ENCODE measurements at regions not wholly inside any gene's neighbourhood (a gene's known extent, or its start where the extent isn't known, plus 50 kb on each side); places are given as distances from the start of the nearest gene placed in this dataset.
"Not testable (repeated sequence)": the region's sequence is repeated elsewhere in the genome, so short reads cannot be mapped to it uniquely, and the experiment has no call there.

DNA sequence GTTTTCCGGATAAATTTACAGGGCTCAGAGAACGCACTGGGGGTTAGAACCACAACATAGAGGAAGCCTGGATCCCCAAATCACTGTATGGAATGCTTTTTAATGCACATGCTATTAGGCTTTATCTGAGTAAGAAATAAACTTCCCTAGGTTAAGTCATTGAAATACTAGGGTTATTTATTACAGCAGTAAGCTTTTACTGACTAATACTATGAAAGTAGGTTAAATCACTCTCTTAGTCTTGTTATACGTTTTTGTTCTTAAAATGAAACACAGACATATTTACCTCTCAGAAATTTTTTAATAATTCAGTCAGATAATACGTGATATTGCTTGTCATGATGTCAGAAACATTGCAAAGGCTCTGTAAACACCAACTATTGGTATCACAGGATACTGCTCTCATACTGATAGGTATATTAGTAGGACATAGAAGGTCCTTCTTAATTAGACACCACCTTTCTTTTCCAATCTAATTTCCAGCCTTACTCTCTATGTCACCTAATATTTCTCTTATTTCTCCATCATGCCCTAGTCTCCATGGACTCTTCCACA is 162.7 kb upstream of the NYAP2 start:
- no peak overlapping the region for H3K4me3 ChIP-seq (ENCODE audit: low read length)
- Mint-ChIP-seq H3K4me1 (peaks cover 0 to 14% (median 0%) of the 10 kb centered on the region in 3 donors), H3K27ac (no peak overlapping the region), H3K4me3 (no peak overlapping the region), H3K36me3 (no peaks in the 10 kb centered on the region), H3K27me3 (peaks cover 2 to 8% of the 10 kb centered on the region in 2 donors), H3K9me3 (peaks cover 0 to 6% (median 0%) of the 10 kb centered on the region in 5 donors)
- no peaks in the 10 kb centered on the region for H3K4me1 ChIP-seq (ENCODE audit: insufficient read depth, low read length)
- ChIA-PET CTCF (no interaction called here), POLR2A (no interaction called here)
- DNase-seq = no peak
- H3K36me3 ChIP-seq (ENCODE audit: insufficient read depth, low read length) = no peaks in the 10 kb centered on the region
- H3K9me3 ChIP-seq (ENCODE audit: low read length) = no peaks in the 10 kb centered on the region
- H3K27ac ChIP-seq (ENCODE audit: low read depth, low read length) = no peak overlapping the region
- H3K27me3 ChIP-seq (ENCODE audit: insufficient read depth, low read length, poor library complexity, severe bottlenecking) = no peaks in the 10 kb centered on the region

DNA sequence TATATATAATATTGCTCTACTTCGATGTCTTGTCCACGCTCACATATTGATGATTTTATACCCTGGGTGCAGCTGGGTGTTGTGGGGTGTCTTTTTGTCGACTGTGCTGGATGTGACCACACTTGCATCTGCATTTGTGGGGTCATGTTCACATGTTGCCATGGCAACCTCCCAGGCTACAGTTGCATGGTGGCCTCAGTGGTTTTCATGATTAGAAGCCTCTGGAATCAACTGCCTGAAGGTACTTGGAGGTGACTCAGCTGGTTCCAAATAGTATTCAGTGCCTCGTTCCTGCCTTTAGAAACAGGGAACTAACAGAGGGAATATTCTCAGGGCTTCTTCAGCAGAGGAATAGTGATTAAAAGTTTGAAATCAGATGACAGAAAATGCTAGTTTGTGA is 166.3 kb upstream of the NYAP2 start:
- Histone ChIP-seq H3K27me3 (ENCODE audit: insufficient read depth, low read length, poor library complexity, severe bottlenecking) (no peaks in the 10 kb centered on the region), H3K36me3 (ENCODE audit: insufficient read depth, low read length) (no peaks in the 10 kb centered on the region), H3K4me1 (ENCODE audit: insufficient read depth, low read length) (no peaks in the 10 kb centered on the region), H3K9me3 (ENCODE audit: low read length) (no peaks in the 10 kb centered on the region), H3K27ac (ENCODE audit: low read depth, low read length) (no peak overlapping the region), H3K4me3 (ENCODE audit: low read length) (no peak overlapping the region)
- Mint-ChIP-seq H3K27ac (no peak overlapping the region), H3K27me3 (peaks cover 4 to 8% of the 10 kb centered on the region in 2 donors), H3K9me3 (peaks cover 0 to 6% (median 0%) of the 10 kb centered on the region in 5 donors), H3K36me3 (no peaks in the 10 kb centered on the region), H3K4me1 (peaks cover 0 to 14% (median 0%) of the 10 kb centered on the region in 3 donors), H3K4me3 (no peak overlapping the region)
- POLR2A ChIA-PET = no interaction called here
- CTCF ChIA-PET = no interaction called here
- no peak for DNase-seq

DNA sequence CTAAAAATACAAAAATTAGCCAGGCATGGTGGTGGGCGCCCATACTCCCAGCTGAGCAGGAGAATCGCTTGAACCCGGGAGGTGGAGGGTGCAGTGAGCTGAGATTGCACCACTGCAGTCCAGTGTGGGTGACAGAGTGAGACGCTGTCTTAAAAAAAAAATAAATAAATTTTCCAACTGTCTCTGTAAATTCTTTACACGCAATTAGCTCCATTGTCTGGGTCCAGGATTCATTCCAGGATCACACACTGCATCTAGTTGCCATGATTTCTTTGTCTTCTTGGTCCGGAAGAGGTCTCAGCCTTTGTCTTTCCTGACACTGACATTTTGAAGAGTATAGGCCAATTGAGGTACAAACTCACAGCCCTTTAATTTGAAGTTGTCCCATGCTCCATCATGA is 167.6 kb upstream of the NYAP2 start:
- H3K27me3 Mint-ChIP-seq = peaks cover 2 to 8% of the 10 kb centered on the region in 2 donors

DNA sequence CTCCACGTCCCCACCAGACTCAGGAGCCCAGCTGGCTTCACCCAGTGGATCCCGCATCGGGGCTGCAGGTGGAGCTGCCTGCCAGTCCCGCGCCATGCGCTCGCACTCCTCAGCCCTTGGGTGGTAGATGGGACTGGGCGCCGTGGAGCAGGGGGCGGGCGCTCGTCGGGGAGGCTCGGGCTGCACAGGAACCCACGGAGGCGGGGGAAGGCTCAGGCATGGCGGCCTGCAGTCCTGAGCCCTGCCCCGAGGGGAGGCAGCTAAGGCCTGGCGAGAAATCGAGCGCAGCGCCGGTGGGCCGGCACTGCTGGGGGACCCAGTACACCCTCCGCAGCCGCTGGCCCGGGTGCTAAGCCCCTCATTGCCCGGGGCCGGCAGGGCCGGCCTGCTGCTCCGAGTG is 170.2 kb upstream of the NYAP2 start:
- H3K4me3 ChIP-seq (ENCODE audit: low read length); CTCF ChIA-PET: not testable (repeated sequence)

More for the DNA sequence above, 167.6 kb upstream of the NYAP2 start:
- ChIA-PET CTCF (no interaction called here), POLR2A (no interaction called here)
- Mint-ChIP-seq H3K4me1 (peaks cover 0 to 18% (median 3%) of the 10 kb centered on the region in 3 donors), H3K4me3 (no peak overlapping the region), H3K27ac (no peak overlapping the region), H3K36me3 (no peaks in the 10 kb centered on the region), H3K9me3 (no peaks in the 10 kb centered on the region)
- H3K27me3 ChIP-seq (ENCODE audit: insufficient read depth, low read length, poor library complexity, severe bottlenecking) = no peaks in the 10 kb centered on the region
- H3K4me1 ChIP-seq (ENCODE audit: insufficient read depth, low read length) = no peaks in the 10 kb centered on the region
- no peak for DNase-seq
- no peak overlapping the region for H3K27ac ChIP-seq (ENCODE audit: low read depth, low read length)
- no peaks in the 10 kb centered on the region for H3K9me3 ChIP-seq (ENCODE audit: low read length)
- H3K4me3 ChIP-seq (ENCODE audit: low read length) = no peak overlapping the region
- H3K36me3 ChIP-seq (ENCODE audit: insufficient read depth, low read length) = no peaks in the 10 kb centered on the region

DNA sequence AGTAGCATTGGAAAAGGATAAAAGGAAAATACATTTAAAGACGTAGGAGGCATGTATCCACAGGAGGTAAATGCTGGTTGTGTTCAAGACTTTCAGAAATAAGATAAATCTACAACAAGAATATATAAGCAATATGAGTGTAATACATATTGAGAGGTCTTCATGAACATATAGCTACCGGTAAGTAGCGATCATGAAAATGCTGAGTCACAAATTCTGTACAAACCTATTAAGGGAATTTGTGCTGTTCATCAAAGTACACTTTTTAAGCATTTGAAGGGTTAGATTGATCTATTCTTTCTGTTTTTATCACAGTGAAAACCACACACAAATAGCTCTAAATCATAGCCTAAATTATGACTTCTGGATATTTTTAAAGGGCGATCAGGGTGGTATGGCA is 173.1 kb upstream of the NYAP2 start:
- Histone ChIP-seq H3K36me3 (ENCODE audit: insufficient read depth, low read length) (no peaks in the 10 kb centered on the region), H3K4me3 (ENCODE audit: low read length) (no peak overlapping the region), H3K27ac (ENCODE audit: low read depth, low read length) (no peak overlapping the region), H3K4me1 (ENCODE audit: insufficient read depth, low read length) (no peaks in the 10 kb centered on the region), H3K9me3 (ENCODE audit: low read length) (no peaks in the 10 kb centered on the region), H3K27me3 (ENCODE audit: insufficient read depth, low read length, poor library complexity, severe bottlenecking) (no peaks in the 10 kb centered on the region)
- H3K4me3 Mint-ChIP-seq = no peak overlapping the region
- H3K27me3 Mint-ChIP-seq = peaks cover 2 to 11% of the 10 kb centered on the region in 2 donors
- ChIA-PET POLR2A (no interaction called here), CTCF (no interaction called here)
- no peaks in the 10 kb centered on the region for H3K9me3 Mint-ChIP-seq
- DNase-seq = no peak
- H3K27ac Mint-ChIP-seq = no peak overlapping the region
- no peaks in the 10 kb centered on the region for H3K36me3 Mint-ChIP-seq
- H3K4me1 Mint-ChIP-seq = peaks cover 0 to 13% (median 4%) of the 10 kb centered on the region in 3 donors

More for the DNA sequence above, 170.2 kb upstream of the NYAP2 start:
- H3K27me3 ChIP-seq (ENCODE audit: insufficient read depth, low read length, poor library complexity, severe bottlenecking); H3K36me3 Mint-ChIP-seq; POLR2A ChIA-PET; H3K27me3 Mint-ChIP-seq; H3K36me3 ChIP-seq (ENCODE audit: insufficient read depth, low read length); DNase-seq; H3K9me3 Mint-ChIP-seq; H3K27ac ChIP-seq (ENCODE audit: low read depth, low read length); H3K27ac Mint-ChIP-seq; H3K4me3 Mint-ChIP-seq; H3K4me1 ChIP-seq (ENCODE audit: insufficient read depth, low read length); H3K9me3 ChIP-seq (ENCODE audit: low read length): not testable (repeated sequence)
- H3K4me1 Mint-ChIP-seq = peaks cover 0 to 13% (median 4%) of the 10 kb centered on the region in 3 donors

DNA sequence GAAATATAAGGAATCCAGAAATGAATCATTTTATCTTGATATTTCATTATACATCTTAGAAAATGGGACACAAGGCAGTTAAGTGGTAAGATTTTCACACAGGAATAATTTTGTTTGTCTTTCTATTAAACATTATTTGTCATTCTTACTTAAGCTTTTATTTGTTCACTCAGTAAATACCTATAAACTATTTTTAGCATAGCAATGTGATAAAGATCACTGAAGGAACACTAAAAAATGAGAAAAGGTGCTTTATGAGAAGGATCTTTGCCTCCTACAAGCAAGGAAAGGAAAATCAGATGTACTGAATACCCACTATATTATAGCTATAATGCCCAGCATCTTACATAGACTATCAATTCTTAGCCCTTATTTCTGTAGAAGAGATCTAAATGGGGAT is 176.2 kb upstream of the NYAP2 start:
- H3K27ac Mint-ChIP-seq = peak overlapping the region in 1 of 8 donors; percentile 26
- Histone ChIP-seq H3K9me3 (ENCODE audit: low read length) (no peaks in the 10 kb centered on the region), H3K4me1 (ENCODE audit: insufficient read depth, low read length) (no peaks in the 10 kb centered on the region), H3K4me3 (ENCODE audit: low read length) (no peak overlapping the region), H3K27ac (ENCODE audit: low read depth, low read length) (no peak overlapping the region), H3K27me3 (ENCODE audit: insufficient read depth, low read length, poor library complexity, severe bottlenecking) (no peaks in the 10 kb centered on the region), H3K36me3 (ENCODE audit: insufficient read depth, low read length) (no peaks in the 10 kb centered on the region)
- DNase-seq = no peak
- no peaks in the 10 kb centered on the region for H3K36me3 Mint-ChIP-seq
- peaks cover 0 to 13% (median 4%) of the 10 kb centered on the region in 3 donors for H3K4me1 Mint-ChIP-seq
- peaks cover 4 to 11% of the 10 kb centered on the region in 2 donors for H3K27me3 Mint-ChIP-seq
- H3K4me3 Mint-ChIP-seq = no peak overlapping the region
- ChIA-PET CTCF (no interaction called here), POLR2A (no interaction called here)
- no peaks in the 10 kb centered on the region for H3K9me3 Mint-ChIP-seq

DNA sequence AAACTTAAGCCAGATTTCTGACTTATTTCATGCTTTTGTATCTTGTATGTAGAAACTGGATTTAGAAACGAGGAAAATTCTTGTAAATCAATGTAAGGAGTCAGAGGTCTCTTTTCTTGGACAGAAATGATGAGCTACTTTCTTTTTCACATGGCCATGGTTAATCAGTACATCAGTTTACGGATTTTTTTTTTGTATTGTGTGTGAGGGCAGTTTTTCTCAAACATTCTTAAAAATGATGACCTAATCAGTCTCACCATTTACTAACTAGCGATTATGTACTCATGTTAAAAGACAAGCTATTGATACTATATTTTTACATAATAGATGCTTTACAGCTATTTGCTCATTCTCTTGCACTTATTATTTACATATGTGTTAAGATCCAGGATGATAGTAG is 165.2 kb upstream of the DOCK10 start:
- Histone ChIP-seq H3K4me3 (ENCODE audit: low read length) (no peak overlapping the region), H3K27me3 (ENCODE audit: insufficient read depth, low read length, poor library complexity, severe bottlenecking) (no peaks in the 10 kb centered on the region), H3K36me3 (ENCODE audit: insufficient read depth, low read length) (no peaks in the 10 kb centered on the region), H3K27ac (ENCODE audit: low read depth, low read length) (no peak overlapping the region), H3K9me3 (ENCODE audit: low read length) (no peaks in the 10 kb centered on the region), H3K4me1 (ENCODE audit: insufficient read depth, low read length) (no peaks in the 10 kb centered on the region)
- Mint-ChIP-seq H3K36me3 (peaks cover 0 to 5% (median 0%) of the 10 kb centered on the region in 3 donors), H3K9me3 (peaks cover 0 to 6% (median 4%) of the 10 kb centered on the region in 5 donors), H3K27me3 (peaks cover 3 to 38% of the 10 kb centered on the region in 2 donors), H3K4me1 (no peaks in the 10 kb centered on the region), H3K27ac (no peak overlapping the region), H3K4me3 (no peak overlapping the region)
- ChIA-PET POLR2A (interaction anchor here (1.1 kb wide), 1 partner anchor 8 kb away, joined by 3 read pairs; no protein-coding TSS in a partner anchor), CTCF (no interaction called here)
- no peak for DNase-seq

DNA sequence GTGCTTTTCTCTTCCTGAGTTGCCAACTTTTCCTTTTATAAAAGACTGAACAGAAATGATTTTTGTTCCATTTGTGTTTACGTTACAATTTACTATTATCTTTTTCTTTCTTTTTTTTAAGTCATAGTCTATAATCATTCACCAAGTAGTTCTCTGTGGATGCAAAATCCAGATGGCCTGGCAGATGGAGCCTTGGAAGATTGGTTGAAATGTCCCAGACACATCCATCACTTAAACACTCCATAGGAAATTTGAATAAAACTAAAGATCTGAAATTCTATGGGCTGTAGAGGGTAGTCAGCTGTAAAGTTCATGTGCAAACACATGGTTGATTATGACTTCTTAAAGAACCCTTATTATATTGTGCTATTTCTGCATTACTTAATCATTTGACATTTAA is 164.8 kb upstream of the DOCK10 start:
- POLR2A ChIA-PET = interaction anchor here (1.1 kb wide), 1 partner anchor 9 kb away, joined by 3 read pairs; no protein-coding TSS in a partner anchor
- CTCF ChIA-PET = no interaction called here
- no peak overlapping the region for H3K4me3 Mint-ChIP-seq
- peaks cover 0 to 6% (median 4%) of the 10 kb centered on the region in 5 donors for H3K9me3 Mint-ChIP-seq
- no peak overlapping the region for H3K27ac ChIP-seq (ENCODE audit: low read depth, low read length)
- H3K4me1 ChIP-seq (ENCODE audit: insufficient read depth, low read length) = no peaks in the 10 kb centered on the region
- H3K4me1 Mint-ChIP-seq = no peaks in the 10 kb centered on the region
- H3K36me3 Mint-ChIP-seq = peaks cover 0 to 5% (median 0%) of the 10 kb centered on the region in 3 donors
- no peak overlapping the region for H3K4me3 ChIP-seq (ENCODE audit: low read length)
- no peaks in the 10 kb centered on the region for H3K9me3 ChIP-seq (ENCODE audit: low read length)
- no peak overlapping the region for H3K27ac Mint-ChIP-seq
- H3K36me3 ChIP-seq (ENCODE audit: insufficient read depth, low read length) = no peaks in the 10 kb centered on the region
- no peaks in the 10 kb centered on the region for H3K27me3 ChIP-seq (ENCODE audit: insufficient read depth, low read length, poor library complexity, severe bottlenecking)
- DNase-seq = no peak
- H3K27me3 Mint-ChIP-seq = peaks cover 3 to 38% of the 10 kb centered on the region in 2 donors
